IMR-90 (cell line): ENCODE measurements at regions not wholly inside any gene's neighbourhood (a gene's known extent, or its start where the extent isn't known, plus 50 kb on each side); places are given as distances from the start of the nearest gene placed in this dataset.

Source experiments
- ATAC-seq: fragments of 200-7000 bp; cut with Tn5 transposase; 2 replicates; pipeline ENCODE4 v1.9.1; 2020; ENCODE audit warnings: low read depth, mild to moderate bottlenecking, moderate library complexity
- BruUV-seq: library from RNA; stranded (reverse); fragments of 400-500 nt; replicated peaks from 2 replicates; lab custom pipeline; 2021; lab: Mats Ljungman, UMichigan
- CTCF ChIA-PET: fragments of 300-600 bp; formaldehyde crosslinking; extraction: SDS; loops from one replicate; lab custom pipeline; 2021; ENCODE audit warnings: antibody characterized with exemption; lab: Yijun Ruan, JAX
- POLR2A ChIA-PET: fragments of 300-600 bp; sonication (Branson Sonifier 250); formaldehyde crosslinking; loops from one replicate; lab custom pipeline; 2022; ENCODE audit warnings: antibody characterized with exemption; ENCODE audit not compliant: unreplicated experiment; lab: Charles Lee
- DNase-seq: peaks from one replicate; pipeline ENCODE4 v3.0.0; 2013
- H2AFZ ChIP-seq: replicated peaks from 2 replicates; pipeline ENCODE3; 2013; ENCODE audit warnings: low read length, mild to moderate bottlenecking; ENCODE audit not compliant: poor library complexity
- H2AK5ac ChIP-seq: 2 replicates; pipeline ENCODE4 v1.6.1; 2013; ENCODE audit warnings: low read depth, low read length, inconsistent platforms
- H2AK9ac ChIP-seq: replicated peaks from 2 replicates; pipeline ENCODE3; 2013; ENCODE audit warnings: mild to moderate bottlenecking, low read depth, low read length, moderate library complexity; ENCODE audit not compliant: poor library complexity
- H2BK120ac ChIP-seq: 2 replicates; pipeline ENCODE4 v1.6.1; 2013; ENCODE audit warnings: low read depth, low read length, inconsistent platforms
- H2BK15ac ChIP-seq: 3 replicates; pipeline ENCODE4 v1.6.1; 2013; ENCODE audit warnings: low read depth, low read length, inconsistent platforms
- H2BK20ac ChIP-seq: 2 replicates; pipeline ENCODE4 v1.6.1; 2013; ENCODE audit warnings: low read depth, mild to moderate bottlenecking, inconsistent platforms, low read length, moderate library complexity
- H2BK5ac ChIP-seq: 2 replicates; pipeline ENCODE4 v1.6.1; 2013; ENCODE audit warnings: mild to moderate bottlenecking, low read depth, low read length, inconsistent platforms; ENCODE audit not compliant: poor library complexity, severe bottlenecking
- H3K14ac ChIP-seq: replicated peaks from 2 replicates; pipeline ENCODE4 v1.6.1; 2013; ENCODE audit warnings: low read depth, low read length, inconsistent platforms
- H3K18ac ChIP-seq: 2 replicates; pipeline ENCODE4 v1.6.1; 2013; ENCODE audit warnings: low read depth, low read length, control low read depth
- H3K23ac ChIP-seq: 2 replicates; pipeline ENCODE4 v1.6.1; 2013; ENCODE audit warnings: low read depth, low read length, inconsistent platforms
- H3K27ac ChIP-seq: 2 replicates; pipeline ENCODE4 v1.5.1; 2013; ENCODE audit warnings: mild to moderate bottlenecking, control low read depth, low read length; ENCODE audit not compliant: insufficient read depth
- H3K27me3 ChIP-seq: 2 replicates; pipeline ENCODE4 v1.6.1; 2013; ENCODE audit warnings: low read length; ENCODE audit not compliant: control insufficient read depth, insufficient read depth
- H3K36me3 ChIP-seq: 2 replicates; pipeline ENCODE4 v1.6.1; 2013; ENCODE audit warnings: low read length, mixed read lengths; ENCODE audit not compliant: control insufficient read depth, insufficient read depth
- H3K4ac ChIP-seq: 2 replicates; pipeline ENCODE4 v1.6.1; 2013; ENCODE audit warnings: low read depth, low read length, inconsistent platforms
- H3K4me1 ChIP-seq: 2 replicates; pipeline ENCODE4 v1.6.1; 2013; ENCODE audit warnings: low read length, mixed read lengths; ENCODE audit not compliant: control insufficient read depth, insufficient read depth
- H3K4me2 ChIP-seq: 2 replicates; pipeline ENCODE4 v1.6.1; 2013; ENCODE audit warnings: low read depth, mild to moderate bottlenecking, control low read depth, low read length, moderate library complexity
- H3K4me3 ChIP-seq: 2 replicates; pipeline ENCODE4 v1.5.1; 2013; ENCODE audit warnings: low read depth, mild to moderate bottlenecking, control low read depth, low read length, moderate library complexity; ENCODE audit not compliant: insufficient read depth
- H3K56ac ChIP-seq: 2 replicates; pipeline ENCODE4 v1.6.1; 2013; ENCODE audit warnings: low read length, inconsistent platforms; ENCODE audit not compliant: insufficient read depth; ENCODE audit errors: extremely low read depth
- H3K79me1 ChIP-seq, 2 experiments: 2 replicates each; pipeline ENCODE4 v1.6.1; 2013; ENCODE audit warnings: low read length in 2 of 2, inconsistent platforms in 1 of 2, low read depth in 1 of 2
- H3K9ac ChIP-seq: 2 replicates; pipeline ENCODE4 v1.6.1; 2013; ENCODE audit warnings: low read depth, low read length, control low read depth
- H3K9me1 ChIP-seq: 2 replicates; pipeline ENCODE4 v1.6.1; 2013; ENCODE audit warnings: low read length, inconsistent platforms; ENCODE audit not compliant: insufficient read depth
- H3K9me3 ChIP-seq: 2 replicates; pipeline ENCODE4 v1.6.1; 2013; ENCODE audit warnings: low read length; ENCODE audit not compliant: control insufficient read depth, insufficient read depth
- H4K20me1 ChIP-seq: 2 replicates; pipeline ENCODE4 v1.6.1; 2013; ENCODE audit warnings: low read length, inconsistent platforms; ENCODE audit not compliant: insufficient read depth
- H4K5ac ChIP-seq: 2 replicates; pipeline ENCODE4 v1.6.1; 2013; ENCODE audit warnings: mild to moderate bottlenecking, low read depth, low read length, control low read depth
- H4K8ac ChIP-seq, 2 experiments: 2 replicates each; pipeline ENCODE4 v1.6.1; 2013; ENCODE audit warnings: low read depth in 2 of 2, low read length in 2 of 2, control low read depth in 1 of 2, inconsistent platforms in 1 of 2
- H4K91ac ChIP-seq: 2 replicates; pipeline ENCODE4 v1.6.1; 2013; ENCODE audit warnings: low read depth, low read length, inconsistent platforms; ENCODE audit not compliant: insufficient read depth
- BHLHE40 ChIP-seq: fragments of 150-350 bp; IDR thresholded peaks from 2 replicates; pipeline ENCODE4 v1.6.1; 2016; ENCODE audit warnings: mild to moderate bottlenecking, low read depth, low read length
- CEBPB ChIP-seq: IDR thresholded peaks from 2 replicates; pipeline ENCODE4 v1.6.1; 2012; ENCODE audit warnings: low read depth, low read length, improper control_type of control experiment
- ELK1 ChIP-seq: fragments of 150-350 bp; IDR thresholded peaks from 2 replicates; pipeline ENCODE4 v1.6.1; 2016; ENCODE audit warnings: low read depth, mild to moderate bottlenecking, low read length, moderate library complexity, borderline replicate concordance
- MXI1 ChIP-seq: IDR thresholded peaks from 2 replicates; pipeline ENCODE4 v1.6.1; 2012; ENCODE audit warnings: low read depth, mild to moderate bottlenecking, low read length, moderate library complexity, borderline replicate concordance
- POLR2A ChIP-seq: IDR thresholded peaks from 2 replicates; pipeline ENCODE4 v1.6.1; 2012; ENCODE audit warnings: mild to moderate bottlenecking, low read depth, low read length
- RCOR1 ChIP-seq: IDR thresholded peaks from 2 replicates; pipeline ENCODE4 v1.6.1; 2012; ENCODE audit warnings: mild to moderate bottlenecking, low read length, improper control_type of control experiment; ENCODE audit not compliant: insufficient replicate concordance
- RFX5 ChIP-seq: IDR thresholded peaks from 2 replicates; pipeline ENCODE4 v1.8.0; 2012; ENCODE audit warnings: low read depth, mild to moderate bottlenecking, low read length, moderate library complexity
- USF2 ChIP-seq: fragments of 150-350 bp; IDR thresholded peaks from 2 replicates; pipeline ENCODE4 v1.6.1; 2017; ENCODE audit warnings: mild to moderate bottlenecking, antibody characterized with exemption, low read length, low read depth
- WGBS, 2 experiments: methylation state at CpG; one replicate each; pipeline versions ENCODE4 v1.1.5 to v1.1.7; 2013; ENCODE audit warnings: missing lambda C conversion rate in 2 of 2; ENCODE audit not compliant: insufficient read length in 1 of 2; ENCODE audit errors: extremely low coverage in 2 of 2; 5-methylcytosine and 5-hydroxymethylcytosine counted together
- dilution Hi-C: fragments of 300-500 bp; cut with HindIII; formaldehyde crosslinking; loops from one replicate; pipeline ENCODE4 v1.14.3; 2018; ENCODE audit warnings: low sequenced_read_pairs; ENCODE audit not compliant: unreplicated experiment
- in situ Hi-C: fragments of 300-500 bp; cut with MboI; formaldehyde crosslinking; loops from 3 replicates; pipeline ENCODE4 v1.14.3; 2019; ENCODE audit warnings: low sequenced_read_pairs, inconsistent platforms, mixed read lengths
- intact Hi-C: fragments of 100-400 bp; cut with micrococcal nuclease; formaldehyde crosslinking; loops from 2 replicates; pipeline ENCODE4 v1.10.0; 2022
- TF ChIP-seq, protein P1 (sequence below): conservative IDR thresholded peaks from 2 replicates; pipeline ENCODE4 v1.5.1; 2012; ENCODE audit warnings: mild to moderate bottlenecking, low read depth, low read length, improper control_type of control experiment

DNA sequence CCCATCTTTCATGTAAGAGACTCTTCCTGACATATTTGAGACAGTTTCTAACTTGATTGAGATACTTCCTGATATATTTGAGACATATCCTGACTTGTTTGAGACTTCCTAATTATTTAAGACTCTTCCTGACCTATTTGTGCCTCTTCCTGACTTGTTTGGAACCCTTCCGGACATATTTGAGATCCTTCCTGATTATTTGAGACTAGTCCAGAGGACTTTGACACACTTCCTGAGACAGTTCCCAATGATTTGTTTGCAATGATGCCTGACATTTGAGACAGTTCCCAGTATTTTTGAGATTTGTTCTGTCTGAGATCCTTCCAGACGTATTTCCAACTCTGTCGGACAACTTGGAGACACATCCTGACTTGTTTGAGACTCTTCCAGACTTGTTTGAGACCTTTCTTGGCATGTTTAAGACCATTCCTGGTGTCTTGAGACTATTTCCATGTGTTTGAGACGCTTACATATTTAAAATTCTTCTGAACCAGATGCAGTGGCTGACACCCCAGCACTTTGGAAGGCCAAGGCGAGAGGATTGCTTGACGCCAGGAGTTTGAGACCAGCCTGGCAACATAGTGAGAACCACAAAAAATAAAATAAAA, 118.9 kb upstream of the USP9X start:
- H4K91ac ChIP-seq, result no peak overlapping the region
- H4K8ac ChIP-seq, result no peak overlapping the region
- no peaks in the 10 kb centered on the region for H4K20me1 ChIP-seq
- H3K27me3 ChIP-seq, result no peaks in the 10 kb centered on the region
- TF ChIP-seq, protein P1, sequence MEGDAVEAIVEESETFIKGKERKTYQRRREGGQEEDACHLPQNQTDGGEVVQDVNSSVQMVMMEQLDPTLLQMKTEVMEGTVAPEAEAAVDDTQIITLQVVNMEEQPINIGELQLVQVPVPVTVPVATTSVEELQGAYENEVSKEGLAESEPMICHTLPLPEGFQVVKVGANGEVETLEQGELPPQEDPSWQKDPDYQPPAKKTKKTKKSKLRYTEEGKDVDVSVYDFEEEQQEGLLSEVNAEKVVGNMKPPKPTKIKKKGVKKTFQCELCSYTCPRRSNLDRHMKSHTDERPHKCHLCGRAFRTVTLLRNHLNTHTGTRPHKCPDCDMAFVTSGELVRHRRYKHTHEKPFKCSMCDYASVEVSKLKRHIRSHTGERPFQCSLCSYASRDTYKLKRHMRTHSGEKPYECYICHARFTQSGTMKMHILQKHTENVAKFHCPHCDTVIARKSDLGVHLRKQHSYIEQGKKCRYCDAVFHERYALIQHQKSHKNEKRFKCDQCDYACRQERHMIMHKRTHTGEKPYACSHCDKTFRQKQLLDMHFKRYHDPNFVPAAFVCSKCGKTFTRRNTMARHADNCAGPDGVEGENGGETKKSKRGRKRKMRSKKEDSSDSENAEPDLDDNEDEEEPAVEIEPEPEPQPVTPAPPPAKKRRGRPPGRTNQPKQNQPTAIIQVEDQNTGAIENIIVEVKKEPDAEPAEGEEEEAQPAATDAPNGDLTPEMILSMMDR, result no peak
- no peak for TF ChIP-seq USF2
- no peak for TF ChIP-seq BHLHE40
- TF ChIP-seq RCOR1, result no peak
- no peak for TF ChIP-seq POLR2A
- no peak for TF ChIP-seq ELK1
- no peak for TF ChIP-seq MXI1
- TF ChIP-seq CEBPB, result no peak
- TF ChIP-seq RFX5, result no peak
- in situ Hi-C loops, result no loop called here
- no peak overlapping the region for H2BK20ac ChIP-seq
- no peak overlapping the region for H3K14ac ChIP-seq
- ChIA-PET POLR2A (no interaction called here), CTCF (no interaction called here)
- ATAC-seq, result no peak
- BruUV-seq, result no TSS peak
- no peak overlapping the region for H4K5ac ChIP-seq
- no peak for DNase-seq
- H2BK15ac ChIP-seq, result no peak overlapping the region
- H3K27ac ChIP-seq, result no peak overlapping the region
- WGBS, 2 experiments, result 67% methylated on average over 3 of the region's 6 CpGs; no CpG with 5 or more reads in 1 of the 2 experiments
- H3K23ac ChIP-seq, result no peak overlapping the region
- no peak overlapping the region for H3K9ac ChIP-seq
- no peak overlapping the region for H2BK5ac ChIP-seq
- H3K4me3 ChIP-seq, result no peak overlapping the region
- no peak overlapping the region for H2BK120ac ChIP-seq
- no peak overlapping the region for H2AFZ ChIP-seq
- no peak overlapping the region for H3K18ac ChIP-seq
- H3K79me1 ChIP-seq, result no peaks in the 10 kb centered on the region
- no peak overlapping the region for H3K4ac ChIP-seq
- no peaks in the 10 kb centered on the region for H3K9me1 ChIP-seq
- no peaks in the 10 kb centered on the region; the same call in 1 of the 2 replicates for H3K4me1 ChIP-seq
- dilution Hi-C loops, result no loop called here
- no peak overlapping the region for H2AK9ac ChIP-seq
- no peak overlapping the region for H2AK5ac ChIP-seq
- intact Hi-C loops, result no loop called here
- H3K4me2 ChIP-seq, result no peak overlapping the region
- H3K9me3 ChIP-seq, result peaks cover 1% of the 10 kb centered on the region; the same call in 1 of the 2 replicates
- H3K56ac ChIP-seq, result no peak overlapping the region
- no peaks in the 10 kb centered on the region for H3K36me3 ChIP-seq
